ENCODE measurements at regions not wholly inside any gene's neighbourhood (a gene's known extent, or its start where the extent isn't known, plus 50 kb on each side); places are given as distances from the start of the nearest gene placed in this dataset.

- TF ChIP-seq CTCF (IDR thresholded peaks at IDR 0.05; ENCODE audit: insufficient read depth, low read length) (no peak), GABPA (IDR thresholded peaks at IDR 0.05; ENCODE audit: low read depth) (no peak)
- DNase-seq (ENCODE audit: low read depth in 1 of 2, low spot score in 1 of 2): no peak
- Histone ChIP-seq H3K27me3 (ENCODE audit: insufficient read depth, poor library complexity, severe bottlenecking) (no peaks in the 10 kb centered on the region), H3K4me3 (replicated peaks; ENCODE audit: insufficient read depth, low read length) (no peak overlapping the region), H3K27ac (replicated peaks) (no peak overlapping the region)
Measured at GRCh38 chr11:30741039-30741550, 154.9 kb upstream of the MPPED2 start.

- Histone ChIP-seq H3K27ac (replicated peaks) (no peak overlapping the region), H3K27me3 (ENCODE audit: insufficient read depth, poor library complexity, severe bottlenecking) (no peaks in the 10 kb centered on the region), H3K4me3 (replicated peaks; ENCODE audit: insufficient read depth, low read length) (no peak overlapping the region)
- TF ChIP-seq POLR2AphosphoS5 (IDR thresholded peaks at IDR 0.05; ENCODE audit: low read depth): no peak
- TF ChIP-seq SPI1 (IDR thresholded peaks at IDR 0.05; ENCODE audit: borderline replicate concordance, low read depth): no peak
- no peak for TF ChIP-seq CTCF (IDR thresholded peaks at IDR 0.05; ENCODE audit: insufficient read depth, low read length)
- no peak for TF ChIP-seq REST (IDR thresholded peaks at IDR 0.05; ENCODE audit: insufficient replicate concordance, low read depth)
- no peak for TF ChIP-seq GABPA (IDR thresholded peaks at IDR 0.05; ENCODE audit: low read depth)
- no peak for DNase-seq (ENCODE audit: low read depth in 1 of 2, low spot score in 1 of 2)
Measured at GRCh38 chr11:30740091-30740490, 153.9 kb upstream of the MPPED2 start.

- TF ChIP-seq GABPA (IDR thresholded peaks at IDR 0.05; ENCODE audit: low read depth) (no peak), POLR2AphosphoS5 (IDR thresholded peaks at IDR 0.05; ENCODE audit: low read depth) (no peak), CTCF (IDR thresholded peaks at IDR 0.05; ENCODE audit: insufficient read depth, low read length) (no peak), SPI1 (IDR thresholded peaks at IDR 0.05; ENCODE audit: borderline replicate concordance, low read depth) (no peak), REST (IDR thresholded peaks at IDR 0.05; ENCODE audit: insufficient replicate concordance, low read depth) (no peak)
- no peak overlapping the region for H3K27ac ChIP-seq (replicated peaks)
- no peak for DNase-seq (ENCODE audit: low read depth in 1 of 2, low spot score in 1 of 2)
- H3K27me3 ChIP-seq (ENCODE audit: insufficient read depth, poor library complexity, severe bottlenecking): no peaks in the 10 kb centered on the region
- H3K4me3 ChIP-seq (replicated peaks; ENCODE audit: insufficient read depth, low read length): no peak overlapping the region
Measured at GRCh38 chr11:30735946-30736345, 149.8 kb upstream of the MPPED2 start.

GRCh38 chr11:30733748-30734147 lies 147.6 kb upstream of the MPPED2 start:
- H3K27ac ChIP-seq (replicated peaks): no peak overlapping the region
- H3K27me3 ChIP-seq (ENCODE audit: insufficient read depth, poor library complexity, severe bottlenecking): no peaks in the 10 kb centered on the region
- no peak overlapping the region for H3K4me3 ChIP-seq (replicated peaks; ENCODE audit: insufficient read depth, low read length)
- no peak for TF ChIP-seq CTCF (IDR thresholded peaks at IDR 0.05; ENCODE audit: insufficient read depth, low read length)
- TF ChIP-seq GABPA (IDR thresholded peaks at IDR 0.05; ENCODE audit: low read depth): no peak
- TF ChIP-seq REST (IDR thresholded peaks at IDR 0.05; ENCODE audit: insufficient replicate concordance, low read depth): no peak
- no peak for TF ChIP-seq SPI1 (IDR thresholded peaks at IDR 0.05; ENCODE audit: borderline replicate concordance, low read depth)
- no peak for TF ChIP-seq POLR2AphosphoS5 (IDR thresholded peaks at IDR 0.05; ENCODE audit: low read depth)
- DNase-seq (ENCODE audit: low read depth in 1 of 2, low spot score in 1 of 2): no peak
